GM21576 (cell line): ENCODE measurements at regions not wholly inside any gene's neighbourhood (a gene's known extent, or its start where the extent isn't known, plus 50 kb on each side); places are given as distances from the start of the nearest gene placed in this dataset.
"Not testable (repeated sequence)": the region's sequence is repeated elsewhere in the genome, so short reads cannot be mapped to it uniquely, and the experiment has no call there.

ENCODE experiments used
- ATAC-seq: cut with Tn5 transposase; IDR thresholded peaks from one replicate; pipeline ENCODE4 v1.9.1; 2021; ENCODE audit warnings: mild to moderate bottlenecking, moderate library complexity; ENCODE audit not compliant: unreplicated experiment

DNA sequence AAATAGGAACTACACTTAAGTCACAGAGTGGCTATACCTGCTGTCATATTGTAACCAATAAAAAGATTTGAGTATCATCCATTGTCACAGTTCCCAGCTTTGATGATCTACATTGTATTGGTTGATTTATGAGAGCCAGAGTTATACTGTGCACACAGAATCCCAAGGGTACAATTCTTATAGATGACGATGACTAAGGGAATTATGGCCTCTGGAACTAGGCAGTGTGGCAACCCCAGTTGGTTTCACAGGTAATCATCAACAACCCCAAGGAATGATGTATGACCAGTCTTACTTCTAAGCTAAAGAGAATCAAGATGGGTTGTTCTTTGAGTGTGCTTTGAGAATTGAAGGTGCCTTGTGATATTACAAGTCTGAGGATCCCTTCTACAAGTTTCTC, 217.3 kb downstream of the ETAA1 start:
- no peak for ATAC-seq

DNA sequence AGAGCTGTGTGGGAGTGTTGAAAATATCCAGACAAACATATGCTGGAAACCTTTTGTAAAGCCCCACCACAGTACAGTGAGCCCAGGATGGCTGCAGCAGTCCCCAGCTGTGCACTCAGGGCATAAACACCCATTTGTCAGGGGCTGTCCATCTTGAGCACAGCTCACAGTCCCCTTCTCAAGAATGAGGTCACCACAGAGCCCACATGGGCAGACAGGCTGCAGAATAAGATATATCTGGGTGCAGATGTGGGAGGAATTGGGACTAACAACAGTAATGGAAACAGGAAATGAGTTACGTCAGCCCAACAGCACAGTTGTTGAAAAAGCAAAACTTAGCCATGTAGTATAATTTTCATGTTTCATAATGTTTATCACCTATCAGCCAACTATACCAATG, 219.6 kb downstream of the ETAA1 start:
- peak; percentile 97 for ATAC-seq

GRCh38 chr2:67619204-67619603, 222.1 kb downstream of the ETAA1 start:
- no peak for ATAC-seq

- ATAC-seq = not testable (repeated sequence)
Measured at GRCh38 chr2:67623741-67624140, 226.6 kb downstream of the ETAA1 start.

DNA sequence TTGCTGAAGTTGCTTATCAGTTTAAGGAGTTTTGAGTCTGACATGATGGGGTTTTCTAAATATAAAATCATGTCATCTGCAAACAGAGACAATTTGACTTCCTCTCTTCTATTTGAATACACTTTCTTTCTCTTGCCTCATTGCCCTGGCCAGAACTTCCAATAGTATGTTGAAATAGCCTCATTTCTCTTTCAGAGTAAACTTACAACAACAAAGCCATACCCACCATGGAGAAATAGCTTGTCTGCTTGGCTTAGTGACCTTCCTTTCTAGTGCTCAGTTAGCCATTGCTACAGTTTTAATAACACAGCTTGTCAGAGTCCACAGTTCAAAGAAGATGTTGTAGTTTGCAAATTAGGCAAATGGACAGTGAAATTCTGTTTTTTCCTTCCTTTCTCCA, 228.0 kb downstream of the ETAA1 start:
- no peak for ATAC-seq

GRCh38 chr2:67625690-67626475, 228.8 kb downstream of the ETAA1 start:
- no peak for ATAC-seq

- no peak for ATAC-seq
Measured at GRCh38 chr2:67626656-67627055, 229.5 kb downstream of the ETAA1 start.

- ATAC-seq = no peak
Measured at GRCh38 chr2:67627456-67628207, 230.5 kb downstream of the ETAA1 start.

DNA sequence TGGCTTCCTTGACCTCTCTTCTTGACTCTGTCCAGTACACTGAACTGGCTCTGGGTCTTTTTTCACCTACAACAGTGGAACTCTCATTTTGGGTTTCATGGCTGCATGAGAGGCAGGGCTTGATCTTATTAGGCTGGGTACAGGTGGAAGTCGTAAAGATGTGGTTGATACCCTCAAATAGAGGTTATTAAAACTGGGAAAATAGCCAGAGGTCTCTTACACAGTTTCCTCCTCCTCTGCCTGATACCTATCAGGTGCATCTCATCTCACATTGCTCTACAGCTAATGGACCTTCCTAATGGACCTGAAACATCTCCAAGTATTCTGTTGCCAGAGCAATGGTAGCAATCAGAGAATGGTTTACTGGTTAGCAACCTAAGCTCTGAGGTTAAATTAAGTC, 231.8 kb downstream of the ETAA1 start:
- ATAC-seq = no peak

DNA sequence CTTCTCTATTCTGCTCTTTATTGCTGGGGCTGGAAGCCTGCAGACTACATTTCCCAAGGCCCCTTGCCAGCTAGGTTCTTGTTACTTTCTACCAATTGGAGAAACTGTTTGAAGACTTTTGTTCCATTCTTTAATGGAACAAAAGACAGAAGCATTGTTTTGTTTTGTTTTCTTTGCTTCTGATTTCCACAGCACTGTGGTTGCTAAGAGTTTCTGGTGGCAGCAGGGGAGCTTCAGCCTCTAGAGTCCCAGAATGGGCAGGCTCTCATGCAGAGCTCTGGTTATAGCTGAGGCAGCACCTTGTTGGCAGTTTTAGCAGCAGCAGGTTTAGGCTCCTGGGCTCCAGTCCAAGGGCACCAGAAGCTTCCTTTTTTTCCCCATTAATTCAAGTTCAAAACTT, 234.3 kb downstream of the ETAA1 start:
- no peak for ATAC-seq

DNA sequence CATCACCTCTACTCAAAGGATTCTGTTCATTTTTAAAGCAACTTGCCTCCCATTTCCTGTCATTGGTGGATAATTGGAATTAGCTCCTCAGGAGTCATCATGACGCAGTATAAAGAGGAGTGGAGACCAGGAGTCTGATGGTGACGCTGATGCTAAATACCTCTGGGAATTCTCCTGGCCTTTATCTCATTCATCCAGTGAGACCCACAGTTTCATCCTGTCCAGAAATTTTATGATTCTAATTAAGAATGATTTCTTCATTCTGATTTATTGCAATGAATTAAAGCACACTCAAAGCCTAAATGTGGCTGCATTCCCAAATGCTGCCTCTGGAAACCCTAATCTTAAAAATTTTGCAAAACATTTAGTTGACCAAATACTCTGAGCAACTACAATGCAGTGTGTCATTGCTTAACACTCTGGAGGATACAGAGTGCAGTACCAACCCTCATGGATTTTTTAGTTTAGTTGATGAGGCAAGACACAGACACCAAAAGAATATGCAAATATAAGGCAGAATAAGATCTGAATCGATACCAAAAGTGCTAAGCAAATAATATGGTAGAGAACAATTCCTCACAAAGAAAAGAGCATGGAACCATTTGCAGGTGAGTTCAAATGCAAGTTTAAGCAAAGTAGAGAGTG, 236.2 kb downstream of the ETAA1 start:
- no peak for ATAC-seq

DNA sequence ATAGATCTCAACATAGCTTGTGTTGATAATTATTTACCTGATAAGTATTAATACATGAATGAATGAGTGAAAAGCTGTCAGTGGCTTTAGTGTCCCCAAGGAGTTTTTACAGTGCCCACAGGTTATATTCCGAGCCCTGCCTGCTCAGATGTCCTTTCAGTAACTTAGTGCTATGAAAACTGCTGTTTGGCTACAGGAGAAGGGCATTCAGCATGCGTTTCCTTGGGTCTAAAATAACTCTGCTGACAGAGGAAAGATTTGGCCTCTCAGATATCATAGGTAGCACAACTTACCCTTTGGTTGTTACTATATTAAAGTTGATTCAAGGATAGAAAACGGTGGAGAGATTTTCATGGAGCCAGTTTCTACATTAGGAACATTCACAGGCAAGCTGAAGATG, 241.0 kb downstream of the ETAA1 start:
- ATAC-seq = no peak

GRCh38 chr2:67641312-67642045, 244.3 kb downstream of the ETAA1 start:
- ATAC-seq = no peak

DNA sequence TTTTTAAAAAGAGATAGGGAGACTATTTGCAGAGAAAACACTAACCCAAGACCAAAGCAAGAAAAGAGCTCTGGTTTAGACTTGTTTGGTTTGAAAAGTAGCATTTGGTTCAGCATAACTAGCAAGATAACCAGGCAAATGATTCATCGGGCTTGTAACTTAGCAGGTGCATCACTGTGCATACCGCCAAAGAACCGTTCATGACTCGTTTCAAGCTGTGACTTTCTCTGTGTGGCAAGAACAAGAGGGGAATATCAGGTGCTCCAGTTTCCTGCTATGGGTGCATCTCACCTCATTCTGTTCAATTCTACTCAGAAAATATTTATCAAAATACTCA, 244.9 kb downstream of the ETAA1 start:
- ATAC-seq = no peak

DNA sequence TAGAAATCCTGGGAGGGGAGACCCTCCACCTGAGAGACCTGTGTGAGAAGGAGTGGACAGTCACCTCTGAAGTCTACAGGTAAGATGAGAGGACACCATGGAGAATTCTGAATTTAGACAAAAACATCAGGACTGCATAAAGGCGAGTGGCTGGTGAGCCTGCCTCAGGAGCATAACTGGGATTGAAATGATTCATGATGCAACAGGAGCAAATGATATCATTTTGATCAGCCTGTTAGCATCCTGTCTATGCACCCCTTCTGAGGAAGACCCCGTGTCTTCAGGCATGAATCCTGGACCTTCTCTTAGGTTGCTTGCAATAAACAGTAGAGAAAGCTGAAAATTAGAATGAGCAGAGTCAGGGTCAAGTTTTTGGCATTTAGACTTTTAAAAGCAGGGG, 245.8 kb downstream of the ETAA1 start:
- ATAC-seq = no peak

GRCh38 chr2:67645280-67646138, 248.4 kb downstream of the ETAA1 start:
- ATAC-seq = no peak

DNA sequence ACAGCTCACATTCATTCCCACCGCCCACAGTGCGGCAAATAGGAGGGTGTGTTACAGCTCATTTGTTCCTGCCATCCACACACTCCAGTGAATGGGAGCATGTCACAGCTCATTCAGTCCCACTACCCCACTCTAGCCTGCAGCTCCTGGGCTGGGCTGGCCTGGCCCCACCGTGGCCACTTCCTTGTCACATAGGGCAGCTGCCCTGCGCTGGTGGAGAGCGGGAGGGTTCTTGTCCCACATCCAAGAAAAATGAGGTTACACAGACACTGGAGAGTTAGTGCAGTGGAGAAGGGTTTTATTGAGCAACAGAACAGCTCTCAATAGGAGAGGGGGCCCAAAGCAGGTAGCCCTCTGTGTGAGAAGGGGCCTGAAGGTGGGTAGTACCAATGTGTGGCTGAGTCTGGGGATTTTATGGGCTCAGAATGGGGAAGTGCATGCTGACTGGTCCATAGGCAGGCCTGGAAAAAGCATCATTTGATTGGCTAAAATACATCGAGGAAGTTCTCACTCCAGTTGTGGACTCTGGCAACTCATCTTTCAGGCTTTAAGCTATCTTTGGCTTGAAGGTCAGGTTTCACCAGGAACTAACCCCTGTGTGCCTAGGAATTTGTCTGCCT, 249.7 kb downstream of the ETAA1 start:
- ATAC-seq = no peak

DNA sequence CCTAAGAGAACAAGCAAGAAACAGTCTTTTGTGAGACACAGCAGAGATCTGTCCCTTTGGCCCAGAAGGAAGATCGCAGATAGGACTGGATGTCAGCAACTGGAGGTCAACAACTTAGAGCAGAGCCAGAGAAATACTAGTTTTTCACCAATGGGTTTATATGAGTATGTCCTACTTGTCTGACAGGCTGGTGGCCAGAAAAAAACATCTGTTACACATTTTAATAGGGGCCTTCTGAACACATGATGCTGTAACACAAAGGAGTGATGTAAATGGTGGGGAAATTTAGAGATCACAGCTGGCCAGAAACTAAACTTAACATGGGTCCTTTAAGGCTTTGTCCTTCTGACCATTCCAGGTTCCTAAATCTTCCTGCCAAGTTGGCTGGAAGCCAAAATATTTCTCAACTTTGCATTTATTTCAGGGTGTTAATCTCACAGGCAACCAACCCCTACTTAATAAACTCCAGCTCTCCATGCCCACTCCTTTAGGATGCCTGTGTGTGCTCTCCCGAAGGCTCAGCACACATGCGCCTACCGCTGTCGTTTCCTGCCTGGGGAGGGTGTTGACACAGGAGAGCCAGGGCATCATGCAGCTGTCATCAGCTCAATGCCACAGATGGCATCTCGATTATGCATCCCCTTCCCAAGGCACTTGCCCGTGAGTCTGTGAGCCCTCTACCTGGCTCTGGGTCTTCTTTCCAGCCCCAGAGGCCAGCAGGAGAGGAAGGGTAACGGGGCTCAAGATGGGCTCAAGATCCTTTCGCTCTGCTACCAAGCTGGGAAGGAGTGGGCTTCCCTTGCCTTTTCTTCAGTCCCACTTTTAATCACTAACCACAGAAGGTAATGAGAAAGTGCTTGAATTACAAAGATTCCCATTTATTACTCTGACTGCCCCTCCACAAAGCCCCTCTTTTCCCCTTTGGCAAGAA, 252.5 kb downstream of the ETAA1 start:
- no peak for ATAC-seq
